ENCODE measurements at regions not wholly inside any gene's neighbourhood (a gene's known extent, or its start where the extent isn't known, plus 50 kb on each side); places are given as distances from the start of the nearest gene placed in this dataset.
"Not testable (repeated sequence)": the region's sequence is repeated elsewhere in the genome, so short reads cannot be mapped to it uniquely, and the experiment has no call there.

GRCh38 chr4:174177536-174177935 is 105.9 kb downstream of the FBXO8 start:
- TF ChIP-seq, protein P1, sequence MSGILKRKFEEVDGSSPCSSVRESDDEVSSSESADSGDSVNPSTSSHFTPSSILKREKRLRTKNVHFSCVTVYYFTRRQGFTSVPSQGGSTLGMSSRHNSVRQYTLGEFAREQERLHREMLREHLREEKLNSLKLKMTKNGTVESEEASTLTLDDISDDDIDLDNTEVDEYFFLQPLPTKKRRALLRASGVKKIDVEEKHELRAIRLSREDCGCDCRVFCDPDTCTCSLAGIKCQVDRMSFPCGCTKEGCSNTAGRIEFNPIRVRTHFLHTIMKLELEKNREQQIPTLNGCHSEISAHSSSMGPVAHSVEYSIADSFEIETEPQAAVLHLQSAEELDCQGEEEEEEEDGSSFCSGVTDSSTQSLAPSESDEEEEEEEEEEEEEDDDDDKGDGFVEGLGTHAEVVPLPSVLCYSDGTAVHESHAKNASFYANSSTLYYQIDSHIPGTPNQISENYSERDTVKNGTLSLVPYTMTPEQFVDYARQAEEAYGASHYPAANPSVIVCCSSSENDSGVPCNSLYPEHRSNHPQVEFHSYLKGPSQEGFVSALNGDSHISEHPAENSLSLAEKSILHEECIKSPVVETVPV (CRISPR knock-in tag; IDR thresholded peaks at IDR 0.05) = no peak
- TF ChIP-seq POU6F1 (CRISPR knock-in tag; IDR thresholded peaks at IDR 0.05; ENCODE audit: borderline replicate concordance, low read depth) = no peak
- no peak for TF ChIP-seq ZFP3 (CRISPR knock-in tag; IDR thresholded peaks at IDR 0.05)
- no peak for TF ChIP-seq ZNF8 (CRISPR knock-in tag; IDR thresholded peaks at IDR 0.05)
- no peak for TF ChIP-seq PATZ1 (CRISPR knock-in tag; IDR thresholded peaks at IDR 0.05; ENCODE audit: borderline replicate concordance)
- no peak for TF ChIP-seq SNAI2 (CRISPR knock-in tag; IDR thresholded peaks at IDR 0.05)
- no peak for TF ChIP-seq ISL1 (CRISPR knock-in tag; IDR thresholded peaks at IDR 0.05)
- TF ChIP-seq TSHZ2 (CRISPR knock-in tag; IDR thresholded peaks at IDR 0.05) = no peak

GRCh38 chr4:174175836-174176235 is 107.6 kb downstream of the FBXO8 start:
- ATAC-seq = not testable (repeated sequence)

More at GRCh38 chr4:174177536-174177935, 105.9 kb downstream of the FBXO8 start:
- ATAC-seq = no peak

GRCh38 chr4:174173360-174173759 is 110.1 kb downstream of the FBXO8 start:
- peak; percentile 74 for ATAC-seq
- TF ChIP-seq ISL1 (CRISPR knock-in tag; IDR thresholded peaks at IDR 0.05) = peak; percentile 51
- peak; percentile 86 for TF ChIP-seq TOX (CRISPR knock-in tag; IDR thresholded peaks at IDR 0.05; ENCODE audit: borderline replicate concordance)
- TF ChIP-seq RARB (CRISPR knock-in tag; IDR thresholded peaks at IDR 0.05) = 0 out of 2 replicates have a peak, but pooled peaks have one; percentile 33
- TF ChIP-seq, protein P1 (CRISPR knock-in tag; IDR thresholded peaks at IDR 0.05) = no peak

DNA sequence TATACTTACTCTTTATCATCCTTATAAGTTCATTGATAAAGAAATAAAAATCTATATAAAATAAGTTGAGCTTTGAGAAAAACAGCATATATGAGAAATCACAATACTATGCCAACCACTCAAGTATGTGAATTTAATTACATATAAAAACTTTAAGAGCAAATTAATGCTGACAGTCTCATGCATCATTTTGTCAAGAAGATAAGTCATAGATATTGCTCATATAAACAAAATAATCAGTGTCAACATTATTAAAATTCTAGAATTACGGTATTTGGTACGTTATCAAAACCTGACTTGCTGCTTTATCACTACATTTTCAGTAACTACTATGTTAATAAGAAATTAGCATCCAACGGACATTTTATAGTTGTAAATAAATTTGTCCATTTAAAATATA is 111.2 kb downstream of the FBXO8 start:
- ATAC-seq = no peak
- TF ChIP-seq ISL1 (CRISPR knock-in tag; IDR thresholded peaks at IDR 0.05) (peak; percentile 94), TOX (CRISPR knock-in tag; IDR thresholded peaks at IDR 0.05; ENCODE audit: borderline replicate concordance) (peak; percentile 29; the same call in 1 of the 2 replicates), PATZ1 (CRISPR knock-in tag; IDR thresholded peaks at IDR 0.05; ENCODE audit: borderline replicate concordance) (no peak), ZC3H10 (CRISPR knock-in tag; IDR thresholded peaks at IDR 0.05) (0 out of 2 replicates have a peak, but pooled peaks have one; percentile 28)

- peak; percentile 32; the same call in 1 of the 3 replicates for ATAC-seq
- no peak for TF ChIP-seq TOX (CRISPR knock-in tag; IDR thresholded peaks at IDR 0.05; ENCODE audit: borderline replicate concordance)
- 0 out of 2 replicates have a peak, but pooled peaks have one; percentile 9 for TF ChIP-seq ISL1 (CRISPR knock-in tag; IDR thresholded peaks at IDR 0.05)
- no peak for TF ChIP-seq TCF4 (CRISPR knock-in tag; IDR thresholded peaks at IDR 0.05; ENCODE audit: borderline replicate concordance)
- TF ChIP-seq ZNF8 (CRISPR knock-in tag; IDR thresholded peaks at IDR 0.05) = no peak
Observed at GRCh38 chr4:174170906-174171305, 112.6 kb downstream of the FBXO8 start.

Measured in SK-N-SH treated with all-trans-retinoic acid at 6 μM for 48 hours (cell line).